ENCODE measurements at regions not wholly inside any gene's neighbourhood (a gene's known extent, or its start where the extent isn't known, plus 50 kb on each side); places are given as distances from the start of the nearest gene placed in this dataset.

- Histone ChIP-seq H3K9ac (ENCODE audit: low read depth, low read length) (no peak overlapping the region), H3K4me1 (ENCODE audit: control insufficient read depth, insufficient read depth, low read length) (no peaks in the 10 kb centered on the region), H4K8ac (ENCODE audit: low read depth in 2 of 2, low read length in 2 of 2) (no peak overlapping the region), H4K91ac (ENCODE audit: insufficient read depth, low read depth, low read length) (no peak overlapping the region), H2BK20ac (ENCODE audit: low read depth, low read length) (no peak overlapping the region), H4K20me1 (ENCODE audit: insufficient read depth, low read length) (no peaks in the 10 kb centered on the region), H2AK5ac (ENCODE audit: low read depth, low read length) (no peak overlapping the region), H2BK120ac (ENCODE audit: low read depth, low read length) (no peak overlapping the region), H2BK5ac (ENCODE audit: low read depth, low read length, poor library complexity, severe bottlenecking) (no peak overlapping the region), H3K23ac (ENCODE audit: low read depth, low read length) (no peak overlapping the region), H2BK15ac (ENCODE audit: low read depth, low read length) (no peak overlapping the region), H3K27ac (ENCODE audit: insufficient read depth, low read length) (no peak overlapping the region), H3K4me3 (ENCODE audit: insufficient read depth, low read depth, low read length) (no peak overlapping the region), H3K9me3 (ENCODE audit: control insufficient read depth, insufficient read depth, low read length) (peaks cover 2% of the 10 kb centered on the region; the same call in 1 of the 2 replicates), H2AFZ (replicated peaks; ENCODE audit: low read length, poor library complexity) (no peak overlapping the region), H2AK9ac (replicated peaks; ENCODE audit: low read depth, low read length, poor library complexity) (no peak overlapping the region), H3K18ac (ENCODE audit: low read depth, low read length) (no peak overlapping the region), H3K14ac (replicated peaks; ENCODE audit: low read depth, low read length) (no peak overlapping the region), H3K4ac (ENCODE audit: low read depth, low read length) (no peak overlapping the region), H3K4me2 (ENCODE audit: low read depth, low read length) (no peak overlapping the region), H3K56ac (ENCODE audit: extremely low read depth, insufficient read depth, low read length) (no peak overlapping the region), H4K5ac (ENCODE audit: low read depth, low read length) (no peak overlapping the region), H3K9me1 (ENCODE audit: insufficient read depth, low read length) (no peaks in the 10 kb centered on the region), H3K27me3 (ENCODE audit: control insufficient read depth, insufficient read depth, low read length) (peaks cover 59% of the 10 kb centered on the region), H3K36me3 (ENCODE audit: control insufficient read depth, insufficient read depth, low read length) (no peaks in the 10 kb centered on the region), H3K79me1 (ENCODE audit: low read depth in 1 of 2, low read length in 2 of 2) (no peaks in the 10 kb centered on the region)
- dilution Hi-C loops (cut with HindIII; ENCODE audit: low sequenced_read_pairs, unreplicated experiment) (no loop called here), intact Hi-C loops (cut with micrococcal nuclease) (no loop called here), in situ Hi-C loops (cut with MboI; ENCODE audit: low sequenced_read_pairs) (no loop called here)
- 73% methylated on average over 3 of the region's 4 CpGs; no CpG with 5 or more reads in 1 of the 2 experiments for WGBS, 2 experiments (ENCODE audit: extremely low coverage in 2 of 2, insufficient read length in 1 of 2)
- ChIA-PET CTCF (no interaction called here), POLR2A (ENCODE audit: unreplicated experiment) (no interaction called here)
- DNase-seq = no peak
- BruUV-seq (replicated peaks) = no TSS peak
- ATAC-seq (ENCODE audit: low read depth) = no peak
- TF ChIP-seq FOS (IDR thresholded peaks at IDR 0.05; ENCODE audit: low read depth, low read length) (no peak), NFE2L2 (IDR thresholded peaks at IDR 0.05; ENCODE audit: low read depth, low read length) (no peak), MXI1 (IDR thresholded peaks at IDR 0.05; ENCODE audit: borderline replicate concordance, low read depth, low read length) (no peak), CHD1 (IDR thresholded peaks at IDR 0.05; ENCODE audit: low read depth, low read length) (no peak), USF2 (IDR thresholded peaks at IDR 0.05; ENCODE audit: low read depth, low read length) (no peak), MAZ (IDR thresholded peaks at IDR 0.05; ENCODE audit: borderline replicate concordance, low read depth, low read length) (no peak), RFX5 (IDR thresholded peaks at IDR 0.05; ENCODE audit: low read depth, low read length) (no peak), CTCF (conservative IDR thresholded peaks at IDR 0.05; ENCODE audit: low read depth, low read length) (no peak), RCOR1 (IDR thresholded peaks at IDR 0.05; ENCODE audit: insufficient replicate concordance, low read length) (no peak), SMC3 (IDR thresholded peaks at IDR 0.05; ENCODE audit: low read depth, low read length) (no peak), MAFK (IDR thresholded peaks at IDR 0.05; ENCODE audit: low read depth, low read length) (no peak), ELK1 (IDR thresholded peaks at IDR 0.05; ENCODE audit: borderline replicate concordance, low read depth, low read length) (no peak)
Observed at GRCh38 chr16:66294507-66294906, 72.0 kb upstream of the CDH5 start.
